ENCODE measurements at regions not wholly inside any gene's neighbourhood (a gene's known extent, or its start where the extent isn't known, plus 50 kb on each side); places are given as distances from the start of the nearest gene placed in this dataset.
A peak's percentile ranks its signal among the peaks of the same experiment; 100 is the strongest.

GRCh38 chr12:28794786-28795185, 354.3 kb upstream of the FAR2 start:
- DNase-seq, result no peak
- no TSS peak for BruUV-seq (replicated peaks)
- H3K36me3 Mint-ChIP-seq (ENCODE audit: insufficient read depth, unreplicated experiment), result no peaks in the 10 kb centered on the region
- H3K9me3 Mint-ChIP-seq (ENCODE audit: unreplicated experiment), result peaks cover 10% of the 10 kb centered on the region
- POLR2A ChIA-PET, result no interaction called here
- intact Hi-C loops (cut with micrococcal nuclease; ENCODE audit: unreplicated experiment), result no loop called here
- no peaks in the 10 kb centered on the region for H3K36me3 ChIP-seq (ENCODE audit: control insufficient read depth, insufficient read depth, low read length)
- peaks cover 3% of the 10 kb centered on the region for H3K4me1 ChIP-seq
- no peaks in the 10 kb centered on the region for H3K27me3 ChIP-seq (replicated peaks; ENCODE audit: control insufficient read depth, insufficient read depth, low read length)
- CTCF ChIA-PET, result no interaction called here
- peaks cover 4% of the 10 kb centered on the region; the same call in 1 of the 2 replicates for H3K9me3 ChIP-seq
- peaks cover 6% of the 10 kb centered on the region for H3K4me1 Mint-ChIP-seq (ENCODE audit: low read depth, unreplicated experiment)
- no peak overlapping the region for H3K27ac Mint-ChIP-seq (ENCODE audit: unreplicated experiment)
- H3K4me3 Mint-ChIP-seq (ENCODE audit: unreplicated experiment), result no peak overlapping the region
- no peak for TF ChIP-seq CTCF (IDR thresholded peaks at IDR 0.05; ENCODE audit: insufficient read depth in 1 of 2, low read depth in 1 of 2, low read length in 1 of 2, severe bottlenecking in 1 of 2, unreplicated experiment in 1 of 2)
- no peak overlapping the region for H3K4me3 ChIP-seq (ENCODE audit: low read depth, low read length)
- H3K27me3 Mint-ChIP-seq (ENCODE audit: insufficient read depth, unreplicated experiment), result no peaks in the 10 kb centered on the region

- Mint-ChIP-seq H3K27ac (ENCODE audit: unreplicated experiment) (no peak overlapping the region), H3K9me3 (ENCODE audit: unreplicated experiment) (peaks cover 10% of the 10 kb centered on the region), H3K36me3 (ENCODE audit: insufficient read depth, unreplicated experiment) (no peaks in the 10 kb centered on the region), H3K27me3 (ENCODE audit: insufficient read depth, unreplicated experiment) (no peaks in the 10 kb centered on the region), H3K4me1 (ENCODE audit: low read depth, unreplicated experiment) (peaks cover 6% of the 10 kb centered on the region), H3K4me3 (ENCODE audit: unreplicated experiment) (no peak overlapping the region)
- CTCF ChIA-PET, result no interaction called here
- H3K9me3 ChIP-seq, result peaks cover 4% of the 10 kb centered on the region; the same call in 1 of the 2 replicates
- no peak for TF ChIP-seq CTCF (IDR thresholded peaks at IDR 0.05; ENCODE audit: insufficient read depth in 1 of 2, low read depth in 1 of 2, low read length in 1 of 2, severe bottlenecking in 1 of 2, unreplicated experiment in 1 of 2)
- intact Hi-C loops (cut with micrococcal nuclease; ENCODE audit: unreplicated experiment), result no loop called here
- no peak overlapping the region for H3K4me3 ChIP-seq (ENCODE audit: low read depth, low read length)
- H3K4me1 ChIP-seq, result peaks cover 8% of the 10 kb centered on the region
- H3K27me3 ChIP-seq (replicated peaks; ENCODE audit: control insufficient read depth, insufficient read depth, low read length), result no peaks in the 10 kb centered on the region
- no TSS peak for BruUV-seq (replicated peaks)
- POLR2A ChIA-PET, result no interaction called here
- no peaks in the 10 kb centered on the region for H3K36me3 ChIP-seq (ENCODE audit: control insufficient read depth, insufficient read depth, low read length)
- no peak for DNase-seq
Observed at GRCh38 chr12:28795311-28795710, 353.8 kb upstream of the FAR2 start.

GRCh38 chr12:28799348-28799747, 349.7 kb upstream of the FAR2 start:
- H3K9me3 Mint-ChIP-seq (ENCODE audit: unreplicated experiment), result peaks cover 10% of the 10 kb centered on the region
- H3K9me3 ChIP-seq, result peaks cover 4% of the 10 kb centered on the region; the same call in 1 of the 2 replicates
- BruUV-seq (replicated peaks), result no TSS peak
- ChIA-PET POLR2A (no interaction called here), CTCF (no interaction called here)
- peaks cover 8% of the 10 kb centered on the region for H3K4me1 ChIP-seq
- DNase-seq, result peak in 1 of 2 experiments; percentile 39
- H3K27me3 Mint-ChIP-seq (ENCODE audit: insufficient read depth, unreplicated experiment), result no peaks in the 10 kb centered on the region
- H3K36me3 Mint-ChIP-seq (ENCODE audit: insufficient read depth, unreplicated experiment), result no peaks in the 10 kb centered on the region
- intact Hi-C loops (cut with micrococcal nuclease; ENCODE audit: unreplicated experiment), result no loop called here
- no peaks in the 10 kb centered on the region for H3K27me3 ChIP-seq (replicated peaks; ENCODE audit: control insufficient read depth, insufficient read depth, low read length)
- TF ChIP-seq CTCF (IDR thresholded peaks at IDR 0.05; ENCODE audit: insufficient read depth in 1 of 2, low read depth in 1 of 2, low read length in 1 of 2, severe bottlenecking in 1 of 2, unreplicated experiment in 1 of 2), result no peak
- H3K4me3 ChIP-seq (ENCODE audit: low read depth, low read length), result no peak overlapping the region
- H3K36me3 ChIP-seq (ENCODE audit: control insufficient read depth, insufficient read depth, low read length), result no peaks in the 10 kb centered on the region
- peaks cover 6% of the 10 kb centered on the region for H3K4me1 Mint-ChIP-seq (ENCODE audit: low read depth, unreplicated experiment)
- H3K27ac Mint-ChIP-seq (ENCODE audit: unreplicated experiment), result no peak overlapping the region
- H3K4me3 Mint-ChIP-seq (ENCODE audit: unreplicated experiment), result no peak overlapping the region
